HL-60 (cell line): ENCODE measurements at regions not wholly inside any gene's neighbourhood (a gene's known extent, or its start where the extent isn't known, plus 50 kb on each side); places are given as distances from the start of the nearest gene placed in this dataset.

Experiments
- DNase-seq, 2 experiments: peaks; one replicate each; pipeline ENCODE4 v3.0.0-alpha.2; 2010 to 2020; ENCODE audit warnings: low read depth in 1 of 2, low spot score in 1 of 2
- H3K27ac ChIP-seq: fragments of 250-450 bp; sonication (Bioruptor Pico); replicated peaks from 2 replicates; pipeline ENCODE4 v1.5.1; 2020; ENCODE audit warnings: mild to moderate bottlenecking, moderate library complexity
- H3K27me3 ChIP-seq: fragments of 250-450 bp; sonication (Bioruptor Pico); 2 replicates; pipeline ENCODE4 v1.5.1; 2021; ENCODE audit warnings: mild to moderate bottlenecking, moderate library complexity; ENCODE audit not compliant: insufficient read depth, poor library complexity, severe bottlenecking
- H3K4me3 ChIP-seq: replicated peaks from 2 replicates; pipeline ENCODE4 v1.5.1; 2011; ENCODE audit warnings: mild to moderate bottlenecking, control low read depth, low read length; ENCODE audit not compliant: insufficient read depth
- CTCF ChIP-seq: IDR thresholded peaks from one replicate; pipeline ENCODE4 v1.5.1; 2011; ENCODE audit warnings: low read length, control low read depth, inconsistent platforms; ENCODE audit not compliant: insufficient read depth
- GABPA ChIP-seq: IDR thresholded peaks from 2 replicates; pipeline ENCODE4 v1.6.1; 2012; ENCODE audit warnings: low read depth
- POLR2AphosphoS5 ChIP-seq: IDR thresholded peaks from 2 replicates; pipeline ENCODE4 v1.6.1; 2012; ENCODE audit warnings: low read depth
- SPI1 ChIP-seq: IDR thresholded peaks from 2 replicates; pipeline ENCODE4 v1.6.1; 2012; ENCODE audit warnings: low read depth, mild to moderate bottlenecking, borderline replicate concordance
- TF ChIP-seq, protein P1 (sequence below): IDR thresholded peaks from 2 replicates; pipeline ENCODE4 v1.6.1; 2012; ENCODE audit warnings: low read depth; ENCODE audit not compliant: insufficient replicate concordance

GRCh38 chr4:111689214-111689613 lies 456.0 kb upstream of the FAM241A start:
- Histone ChIP-seq H3K27me3 (no peaks in the 10 kb centered on the region), H3K27ac (no peak overlapping the region), H3K4me3 (no peak overlapping the region)
- DNase-seq, result no peak
- TF ChIP-seq GABPA, result no peak
- TF ChIP-seq POLR2AphosphoS5, result no peak
- TF ChIP-seq CTCF, result no peak
- TF ChIP-seq SPI1, result no peak
- TF ChIP-seq, protein P1, sequence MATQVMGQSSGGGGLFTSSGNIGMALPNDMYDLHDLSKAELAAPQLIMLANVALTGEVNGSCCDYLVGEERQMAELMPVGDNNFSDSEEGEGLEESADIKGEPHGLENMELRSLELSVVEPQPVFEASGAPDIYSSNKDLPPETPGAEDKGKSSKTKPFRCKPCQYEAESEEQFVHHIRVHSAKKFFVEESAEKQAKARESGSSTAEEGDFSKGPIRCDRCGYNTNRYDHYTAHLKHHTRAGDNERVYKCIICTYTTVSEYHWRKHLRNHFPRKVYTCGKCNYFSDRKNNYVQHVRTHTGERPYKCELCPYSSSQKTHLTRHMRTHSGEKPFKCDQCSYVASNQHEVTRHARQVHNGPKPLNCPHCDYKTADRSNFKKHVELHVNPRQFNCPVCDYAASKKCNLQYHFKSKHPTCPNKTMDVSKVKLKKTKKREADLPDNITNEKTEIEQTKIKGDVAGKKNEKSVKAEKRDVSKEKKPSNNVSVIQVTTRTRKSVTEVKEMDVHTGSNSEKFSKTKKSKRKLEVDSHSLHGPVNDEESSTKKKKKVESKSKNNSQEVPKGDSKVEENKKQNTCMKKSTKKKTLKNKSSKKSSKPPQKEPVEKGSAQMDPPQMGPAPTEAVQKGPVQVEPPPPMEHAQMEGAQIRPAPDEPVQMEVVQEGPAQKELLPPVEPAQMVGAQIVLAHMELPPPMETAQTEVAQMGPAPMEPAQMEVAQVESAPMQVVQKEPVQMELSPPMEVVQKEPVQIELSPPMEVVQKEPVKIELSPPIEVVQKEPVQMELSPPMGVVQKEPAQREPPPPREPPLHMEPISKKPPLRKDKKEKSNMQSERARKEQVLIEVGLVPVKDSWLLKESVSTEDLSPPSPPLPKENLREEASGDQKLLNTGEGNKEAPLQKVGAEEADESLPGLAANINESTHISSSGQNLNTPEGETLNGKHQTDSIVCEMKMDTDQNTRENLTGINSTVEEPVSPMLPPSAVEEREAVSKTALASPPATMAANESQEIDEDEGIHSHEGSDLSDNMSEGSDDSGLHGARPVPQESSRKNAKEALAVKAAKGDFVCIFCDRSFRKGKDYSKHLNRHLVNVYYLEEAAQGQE, result no peak

DNA sequence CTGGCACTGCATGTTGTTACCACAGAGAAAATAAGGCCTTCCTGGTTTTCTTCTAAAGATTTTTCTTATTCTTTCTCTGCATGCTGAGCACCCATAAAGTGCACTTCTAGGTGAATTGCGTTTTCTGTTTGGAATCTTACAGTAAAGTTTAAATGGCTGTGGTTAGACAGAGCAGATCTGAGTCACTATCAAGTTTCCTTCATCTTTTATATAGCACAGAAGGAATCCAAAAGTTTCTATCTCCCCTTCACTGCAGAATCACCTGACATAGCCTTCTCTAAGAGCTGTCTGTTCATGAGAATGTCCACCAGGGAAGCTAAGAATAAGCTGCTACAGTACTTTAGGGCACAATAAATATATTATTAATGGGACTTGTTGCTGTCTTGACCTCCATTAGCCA lies 455.5 kb upstream of the FAM241A start:
- no peak overlapping the region for H3K27ac ChIP-seq
- H3K4me3 ChIP-seq, result no peak overlapping the region
- no peak for DNase-seq
- H3K27me3 ChIP-seq, result no peaks in the 10 kb centered on the region
- no peak for TF ChIP-seq SPI1

DNA sequence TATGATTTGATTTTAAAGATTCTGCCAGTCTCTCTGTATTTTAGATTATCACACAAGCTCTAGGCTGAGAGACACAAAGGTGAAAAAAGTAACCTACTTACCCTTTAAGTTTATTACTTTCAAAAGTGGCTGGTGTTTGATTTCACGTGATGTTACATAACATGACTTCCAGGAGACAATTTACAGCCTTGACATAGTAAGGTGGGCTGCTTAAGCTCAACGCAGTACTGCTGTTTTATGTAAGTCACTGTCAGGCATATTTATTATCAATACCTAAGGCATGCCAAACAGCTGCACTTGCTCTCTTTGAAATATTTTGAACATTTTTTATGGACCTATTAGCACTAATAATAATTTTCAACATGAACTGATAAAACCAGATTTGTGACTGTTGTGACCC lies 451.5 kb upstream of the FAM241A start:
- Histone ChIP-seq H3K27ac (no peak overlapping the region), H3K4me3 (no peak overlapping the region), H3K27me3 (no peaks in the 10 kb centered on the region)
- no peak for DNase-seq
- no peak for TF ChIP-seq CTCF
- no peak for TF ChIP-seq POLR2AphosphoS5
- TF ChIP-seq, protein P1, result no peak
- no peak for TF ChIP-seq SPI1
- TF ChIP-seq GABPA, result no peak

GRCh38 chr4:111695677-111696076 lies 449.6 kb upstream of the FAM241A start:
- no peak for TF ChIP-seq POLR2AphosphoS5
- TF ChIP-seq, protein P1, result no peak
- no peak for TF ChIP-seq GABPA
- TF ChIP-seq SPI1, result no peak
- no peak for TF ChIP-seq CTCF

More at GRCh38 chr4:111695677-111696076, 449.6 kb upstream of the FAM241A start:
- no peak for DNase-seq
- H3K27ac ChIP-seq, result no peak overlapping the region
- H3K27me3 ChIP-seq, result no peaks in the 10 kb centered on the region
- H3K4me3 ChIP-seq, result no peak overlapping the region
